MM.1S (cell line): ENCODE measurements at regions not wholly inside any gene's neighbourhood (a gene's known extent, or its start where the extent isn't known, plus 50 kb on each side); places are given as distances from the start of the nearest gene placed in this dataset.

Experiments used
- EZH2 ChIP-seq: fragments of 300-600 bp; sonication (generic); optimal IDR thresholded peaks from 2 replicates; pipeline ENCODE3; 2017; ENCODE audit warnings: low read depth, mild to moderate bottlenecking, antibody characterized with exemption, low read length, mixed read lengths
- EZH2phosphoT487 ChIP-seq: fragments of 300-600 bp; sonication (generic); IDR thresholded peaks from 2 replicates; pipeline ENCODE4 v1.6.1; 2018; ENCODE audit warnings: antibody characterized with exemption, low read length
- TF ChIP-seq, protein P1 (sequence below): fragments of 300-600 bp; sonication (generic); IDR thresholded peaks from 2 replicates; pipeline ENCODE4 v1.5.1; 2016; ENCODE audit warnings: antibody characterized with exemption, low read length, mixed read lengths

GRCh38 chr4:27577951-27578350, 717.3 kb downstream of the STIM2 start:
- no peak for TF ChIP-seq EZH2phosphoT487
- TF ChIP-seq, protein P1, sequence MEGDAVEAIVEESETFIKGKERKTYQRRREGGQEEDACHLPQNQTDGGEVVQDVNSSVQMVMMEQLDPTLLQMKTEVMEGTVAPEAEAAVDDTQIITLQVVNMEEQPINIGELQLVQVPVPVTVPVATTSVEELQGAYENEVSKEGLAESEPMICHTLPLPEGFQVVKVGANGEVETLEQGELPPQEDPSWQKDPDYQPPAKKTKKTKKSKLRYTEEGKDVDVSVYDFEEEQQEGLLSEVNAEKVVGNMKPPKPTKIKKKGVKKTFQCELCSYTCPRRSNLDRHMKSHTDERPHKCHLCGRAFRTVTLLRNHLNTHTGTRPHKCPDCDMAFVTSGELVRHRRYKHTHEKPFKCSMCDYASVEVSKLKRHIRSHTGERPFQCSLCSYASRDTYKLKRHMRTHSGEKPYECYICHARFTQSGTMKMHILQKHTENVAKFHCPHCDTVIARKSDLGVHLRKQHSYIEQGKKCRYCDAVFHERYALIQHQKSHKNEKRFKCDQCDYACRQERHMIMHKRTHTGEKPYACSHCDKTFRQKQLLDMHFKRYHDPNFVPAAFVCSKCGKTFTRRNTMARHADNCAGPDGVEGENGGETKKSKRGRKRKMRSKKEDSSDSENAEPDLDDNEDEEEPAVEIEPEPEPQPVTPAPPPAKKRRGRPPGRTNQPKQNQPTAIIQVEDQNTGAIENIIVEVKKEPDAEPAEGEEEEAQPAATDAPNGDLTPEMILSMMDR = no peak
- no peak for TF ChIP-seq EZH2
